ENCODE measurements at regions not wholly inside any gene's neighbourhood (a gene's known extent, or its start where the extent isn't known, plus 50 kb on each side); places are given as distances from the start of the nearest gene placed in this dataset.
"Not testable (repeated sequence)": the region's sequence is repeated elsewhere in the genome, so short reads cannot be mapped to it uniquely, and the experiment has no call there.

GRCh38 chr13:73317140-73317539 is 258.3 kb downstream of the KLF5 start:
- no peak for DNase-seq

GRCh38 chr13:73310366-73310765 is 251.6 kb downstream of the KLF5 start:
- no peak for DNase-seq

- no peak for DNase-seq
These were observed 248.7 kb downstream of the KLF5 start for GRCh38 chr13:73307481-73307880.

- DNase-seq, result no peak
These were observed 247.9 kb downstream of the KLF5 start for GRCh38 chr13:73306688-73307087.

GRCh38 chr13:73304442-73304841 is 245.6 kb downstream of the KLF5 start:
- no peak for DNase-seq

GRCh38 chr13:73303851-73304250 is 245.0 kb downstream of the KLF5 start:
- DNase-seq, result no peak

GRCh38 chr13:73301622-73302021 is 242.8 kb downstream of the KLF5 start:
- DNase-seq, result not testable (repeated sequence)

GRCh38 chr13:73300718-73301425 is 242.1 kb downstream of the KLF5 start:
- no peak for DNase-seq

GRCh38 chr13:73299787-73300186 is 241.0 kb downstream of the KLF5 start:
- no peak for DNase-seq

- no peak for DNase-seq
These were observed 235.2 kb downstream of the KLF5 start for GRCh38 chr13:73293913-73294523.

- no peak for DNase-seq
These were observed 233.3 kb downstream of the KLF5 start for GRCh38 chr13:73292127-73292526.

GRCh38 chr13:73290844-73291243 is 232.0 kb downstream of the KLF5 start:
- DNase-seq, result no peak

- DNase-seq, result no peak
These were observed 229.8 kb downstream of the KLF5 start for GRCh38 chr13:73288596-73288995.

- DNase-seq, result no peak
These were observed 229.0 kb downstream of the KLF5 start for GRCh38 chr13:73287831-73288230.

- no peak for DNase-seq
These were observed 228.3 kb downstream of the KLF5 start for GRCh38 chr13:73286942-73287620.

GRCh38 chr13:73286177-73286576 is 227.4 kb downstream of the KLF5 start:
- DNase-seq, result no peak

GRCh38 chr13:73284081-73284874 is 225.5 kb downstream of the KLF5 start:
- DNase-seq, result no peak

GRCh38 chr13:73283636-73284035 is 224.8 kb downstream of the KLF5 start:
- no peak for DNase-seq

GRCh38 chr13:73281746-73282145 is 222.9 kb downstream of the KLF5 start:
- no peak for DNase-seq

GRCh38 chr13:73278186-73278585 is 219.4 kb downstream of the KLF5 start:
- no peak for DNase-seq

- no peak for DNase-seq
These were observed 216.4 kb downstream of the KLF5 start for GRCh38 chr13:73275163-73275562.

GRCh38 chr13:73274147-73274546 is 215.3 kb downstream of the KLF5 start:
- no peak for DNase-seq

- DNase-seq, result no peak
These were observed 214.9 kb downstream of the KLF5 start for GRCh38 chr13:73273745-73274144.
